ENCODE measurements at regions not wholly inside any gene's neighbourhood (a gene's known extent, or its start where the extent isn't known, plus 50 kb on each side); places are given as distances from the start of the nearest gene placed in this dataset.

- TF ChIP-seq CTCF (IDR thresholded peaks at IDR 0.05): no peak
These were observed 100.9 kb downstream of the CD83 start for GRCh38 chr6:14218519-14218800.

GRCh38 chr6:14221564-14222279, 104.2 kb downstream of the CD83 start:
- TF ChIP-seq CTCF (IDR thresholded peaks at IDR 0.05): no peak

GRCh38 chr6:14222956-14223355, 105.4 kb downstream of the CD83 start:
- no peak for TF ChIP-seq CTCF (IDR thresholded peaks at IDR 0.05)

- no peak for TF ChIP-seq CTCF (IDR thresholded peaks at IDR 0.05)
These were observed 107.0 kb downstream of the CD83 start for GRCh38 chr6:14224359-14225103.

- no peak for TF ChIP-seq CTCF (IDR thresholded peaks at IDR 0.05)
These were observed 108.6 kb downstream of the CD83 start for GRCh38 chr6:14226051-14226660.

- no peak for TF ChIP-seq CTCF (IDR thresholded peaks at IDR 0.05)
These were observed 111.0 kb downstream of the CD83 start for GRCh38 chr6:14228571-14228970.

GRCh38 chr6:14231071-14231483, 113.5 kb downstream of the CD83 start:
- TF ChIP-seq CTCF (IDR thresholded peaks at IDR 0.05): no peak
